ENCODE measurements at regions not wholly inside any gene's neighbourhood (a gene's known extent, or its start where the extent isn't known, plus 50 kb on each side); places are given as distances from the start of the nearest gene placed in this dataset.

- no peaks in the 10 kb centered on the region for H3K4me1 Mint-ChIP-seq (ENCODE audit: low read depth, unreplicated experiment)
These were observed 443.7 kb upstream of the ONECUT1 start for GRCh38 chr15:53233801-53234200.

GRCh38 chr15:53230473-53230872 is 440.3 kb upstream of the ONECUT1 start:
- no peaks in the 10 kb centered on the region for H3K4me1 Mint-ChIP-seq (ENCODE audit: low read depth, unreplicated experiment)
- H3K36me3 Mint-ChIP-seq (ENCODE audit: insufficient read depth, unreplicated experiment): no peaks in the 10 kb centered on the region
- H3K4me3 Mint-ChIP-seq (ENCODE audit: low read depth, unreplicated experiment): no peak overlapping the region

More at GRCh38 chr15:53233801-53234200, 443.7 kb upstream of the ONECUT1 start:
- intact Hi-C loops (cut with micrococcal nuclease; ENCODE audit: unreplicated experiment): no loop called here
- Mint-ChIP-seq H3K36me3 (ENCODE audit: insufficient read depth, unreplicated experiment) (no peaks in the 10 kb centered on the region), H3K4me3 (ENCODE audit: low read depth, unreplicated experiment) (no peak overlapping the region), H3K27me3 (ENCODE audit: unreplicated experiment) (no peaks in the 10 kb centered on the region), H3K9me3 (ENCODE audit: low read depth, unreplicated experiment) (no peaks in the 10 kb centered on the region), H3K27ac (ENCODE audit: unreplicated experiment) (no peak overlapping the region)
- CTCF ChIA-PET: no interaction called here
- no peak for DNase-seq
- TF ChIP-seq CTCF (IDR thresholded peaks at IDR 0.05; ENCODE audit: unreplicated experiment): no peak
- BruUV-seq (replicated peaks): no TSS peak

GRCh38 chr15:53226559-53226958 is 436.4 kb upstream of the ONECUT1 start:
- DNase-seq: no peak
- Mint-ChIP-seq H3K4me3 (ENCODE audit: low read depth, unreplicated experiment) (no peak overlapping the region), H3K9me3 (ENCODE audit: low read depth, unreplicated experiment) (no peaks in the 10 kb centered on the region), H3K27me3 (ENCODE audit: unreplicated experiment) (no peaks in the 10 kb centered on the region), H3K27ac (ENCODE audit: unreplicated experiment) (no peak overlapping the region), H3K4me1 (ENCODE audit: low read depth, unreplicated experiment) (no peaks in the 10 kb centered on the region), H3K36me3 (ENCODE audit: insufficient read depth, unreplicated experiment) (no peaks in the 10 kb centered on the region)
- CTCF ChIA-PET: no interaction called here
- intact Hi-C loops (cut with micrococcal nuclease; ENCODE audit: unreplicated experiment): no loop called here
- no peak for TF ChIP-seq CTCF (IDR thresholded peaks at IDR 0.05; ENCODE audit: unreplicated experiment)
- no TSS peak for BruUV-seq (replicated peaks)

More at GRCh38 chr15:53230473-53230872, 440.3 kb upstream of the ONECUT1 start:
- no TSS peak for BruUV-seq (replicated peaks)
- Mint-ChIP-seq H3K27me3 (ENCODE audit: unreplicated experiment) (no peaks in the 10 kb centered on the region), H3K27ac (ENCODE audit: unreplicated experiment) (no peak overlapping the region), H3K9me3 (ENCODE audit: low read depth, unreplicated experiment) (no peaks in the 10 kb centered on the region)
- no peak for DNase-seq
- CTCF ChIA-PET: no interaction called here
- TF ChIP-seq CTCF (IDR thresholded peaks at IDR 0.05; ENCODE audit: unreplicated experiment): no peak
- intact Hi-C loops (cut with micrococcal nuclease; ENCODE audit: unreplicated experiment): no loop called here

GRCh38 chr15:53225781-53226180 is 435.6 kb upstream of the ONECUT1 start:
- CTCF ChIA-PET: no interaction called here
- no TSS peak for BruUV-seq (replicated peaks)
- Mint-ChIP-seq H3K4me3 (ENCODE audit: low read depth, unreplicated experiment) (no peak overlapping the region), H3K36me3 (ENCODE audit: insufficient read depth, unreplicated experiment) (no peaks in the 10 kb centered on the region), H3K27me3 (ENCODE audit: unreplicated experiment) (no peaks in the 10 kb centered on the region), H3K9me3 (ENCODE audit: low read depth, unreplicated experiment) (no peaks in the 10 kb centered on the region), H3K4me1 (ENCODE audit: low read depth, unreplicated experiment) (no peaks in the 10 kb centered on the region), H3K27ac (ENCODE audit: unreplicated experiment) (no peak overlapping the region)
- intact Hi-C loops (cut with micrococcal nuclease; ENCODE audit: unreplicated experiment): no loop called here
- TF ChIP-seq CTCF (IDR thresholded peaks at IDR 0.05; ENCODE audit: unreplicated experiment): no peak
- no peak for DNase-seq

- Mint-ChIP-seq H3K27me3 (ENCODE audit: unreplicated experiment) (no peaks in the 10 kb centered on the region), H3K9me3 (ENCODE audit: low read depth, unreplicated experiment) (no peaks in the 10 kb centered on the region), H3K27ac (ENCODE audit: unreplicated experiment) (no peak overlapping the region), H3K36me3 (ENCODE audit: insufficient read depth, unreplicated experiment) (no peaks in the 10 kb centered on the region), H3K4me3 (ENCODE audit: low read depth, unreplicated experiment) (no peak overlapping the region), H3K4me1 (ENCODE audit: low read depth, unreplicated experiment) (no peaks in the 10 kb centered on the region)
- BruUV-seq (replicated peaks): no TSS peak
- CTCF ChIA-PET: no interaction called here
- intact Hi-C loops (cut with micrococcal nuclease; ENCODE audit: unreplicated experiment): no loop called here
- no peak for TF ChIP-seq CTCF (IDR thresholded peaks at IDR 0.05; ENCODE audit: unreplicated experiment)
- DNase-seq: no peak
These were observed 434.2 kb upstream of the ONECUT1 start for GRCh38 chr15:53224371-53224770.
